GM18873 (cell line): ENCODE measurements at regions not wholly inside any gene's neighbourhood (a gene's known extent, or its start where the extent isn't known, plus 50 kb on each side); places are given as distances from the start of the nearest gene placed in this dataset.

Source experiments
- ATAC-seq: cut with Tn5 transposase; IDR thresholded peaks from one replicate; pipeline ENCODE4 v1.9.1; 2021; ENCODE audit warnings: mild to moderate bottlenecking, moderate library complexity, moderate number of reproducible peaks; ENCODE audit not compliant: unreplicated experiment, low FRiP score

DNA sequence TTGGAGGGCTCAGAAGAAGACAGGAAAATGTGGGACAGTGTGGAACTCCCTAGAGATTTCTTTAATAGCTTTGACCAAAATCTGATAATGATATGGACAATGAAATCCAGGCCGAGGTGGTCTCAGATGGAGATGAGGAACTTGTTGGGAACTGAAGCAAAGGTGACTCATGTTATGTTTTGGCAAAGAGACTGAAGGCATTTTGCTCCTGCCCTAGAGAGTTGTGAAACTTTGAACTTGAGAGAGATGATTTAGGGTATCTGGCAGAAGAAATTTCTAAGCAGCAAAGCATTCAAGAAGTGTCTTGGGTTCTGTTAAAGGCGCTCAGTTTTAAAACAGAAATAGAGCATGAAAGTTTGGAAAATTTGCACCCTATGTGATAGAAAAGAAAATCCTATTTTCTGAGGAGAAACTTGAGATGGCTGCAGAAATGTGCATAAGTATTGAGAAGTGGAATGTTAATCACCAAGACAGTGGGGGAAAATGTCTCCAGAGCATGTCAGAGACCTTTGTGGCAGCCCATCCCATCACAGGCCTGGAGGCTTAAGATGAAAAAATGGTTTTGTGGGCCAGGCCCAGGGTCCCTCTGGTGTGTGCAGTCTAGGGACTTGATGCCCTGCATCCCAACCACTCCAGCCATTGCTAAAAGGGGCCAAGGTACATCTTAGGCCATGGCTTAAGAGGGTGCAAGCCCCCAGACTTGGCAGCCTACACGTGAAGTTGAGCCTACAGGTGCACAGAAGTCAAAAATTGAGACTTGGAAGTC lies 463.7 kb upstream of the TLE4 start:
- ATAC-seq = no peak

DNA sequence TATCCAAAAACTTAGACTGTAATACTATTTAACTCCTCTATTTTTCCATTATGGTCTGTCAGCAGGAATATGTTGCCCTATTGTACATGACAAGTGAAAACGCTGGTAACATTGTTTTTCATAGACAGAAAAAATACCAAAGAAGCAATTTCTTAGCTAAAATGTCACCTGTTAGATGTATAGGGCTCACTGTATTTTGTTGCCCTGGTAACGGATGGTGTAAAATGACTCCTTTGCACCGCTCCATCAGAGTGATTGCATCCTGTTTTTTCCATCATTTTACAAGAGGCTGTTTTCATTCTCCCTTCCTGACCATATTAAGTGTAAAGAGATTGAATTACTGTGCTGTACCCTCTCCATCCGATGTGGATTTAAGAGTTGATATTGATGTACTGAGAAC lies 460.1 kb upstream of the TLE4 start:
- ATAC-seq = no peak

DNA sequence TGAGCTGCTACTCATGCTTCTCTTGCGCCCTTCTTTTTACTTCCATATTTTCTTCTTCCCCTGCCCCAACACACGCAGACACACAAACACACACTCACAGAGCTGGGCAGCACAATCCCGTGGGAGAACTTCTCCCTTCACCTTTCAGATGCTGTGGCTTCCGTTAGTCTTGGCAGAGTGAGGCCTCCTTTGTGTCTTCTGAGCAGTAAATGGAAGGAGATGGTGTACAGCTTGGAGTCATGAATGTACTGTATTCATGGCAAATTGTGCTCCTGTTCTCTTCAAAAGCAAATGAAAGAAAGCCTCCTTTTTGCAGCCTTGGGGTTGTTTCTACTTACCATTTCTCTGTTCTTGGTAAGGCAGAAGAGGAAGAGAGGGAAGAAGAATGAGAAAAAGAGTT lies 456.6 kb upstream of the TLE4 start:
- no peak for ATAC-seq

DNA sequence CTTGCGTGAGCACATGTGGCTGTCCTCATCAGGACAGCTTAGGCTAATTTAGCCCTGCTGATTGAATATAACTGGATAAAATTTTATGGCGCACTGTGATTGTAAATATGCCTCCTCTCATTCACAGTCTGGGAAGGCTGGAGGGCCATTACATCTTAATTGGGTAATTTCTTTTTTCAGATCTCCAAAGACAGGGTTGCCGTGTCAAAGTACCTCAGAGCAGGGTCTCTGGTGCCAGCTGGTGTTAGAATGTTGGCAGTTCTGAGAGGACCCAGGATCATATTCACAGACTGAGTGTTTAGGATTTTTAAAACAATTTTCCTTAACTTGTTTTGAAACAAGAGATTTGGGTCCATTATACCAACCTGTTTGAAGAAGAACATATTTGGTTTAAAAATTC lies 455.7 kb upstream of the TLE4 start:
- no peak for ATAC-seq

DNA sequence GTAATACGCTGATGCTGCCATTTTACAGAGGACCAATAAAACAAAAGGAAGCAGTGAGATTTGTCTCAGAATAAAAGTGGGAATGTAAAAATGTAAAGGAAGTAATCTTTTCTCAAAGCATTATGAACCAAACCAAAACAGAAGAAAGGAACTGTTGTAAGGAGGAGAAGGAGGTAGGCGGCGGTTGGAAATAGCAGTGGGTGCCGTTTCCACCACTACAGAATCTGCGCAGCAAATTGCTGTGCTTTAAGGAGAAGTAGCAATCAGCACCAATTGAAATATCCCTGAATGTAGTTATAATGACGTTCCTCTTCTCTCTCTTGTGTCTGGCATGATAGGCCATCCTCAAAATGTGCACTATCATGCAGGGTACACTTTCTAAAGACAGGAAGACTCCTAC lies 455.1 kb upstream of the TLE4 start:
- ATAC-seq = no peak

DNA sequence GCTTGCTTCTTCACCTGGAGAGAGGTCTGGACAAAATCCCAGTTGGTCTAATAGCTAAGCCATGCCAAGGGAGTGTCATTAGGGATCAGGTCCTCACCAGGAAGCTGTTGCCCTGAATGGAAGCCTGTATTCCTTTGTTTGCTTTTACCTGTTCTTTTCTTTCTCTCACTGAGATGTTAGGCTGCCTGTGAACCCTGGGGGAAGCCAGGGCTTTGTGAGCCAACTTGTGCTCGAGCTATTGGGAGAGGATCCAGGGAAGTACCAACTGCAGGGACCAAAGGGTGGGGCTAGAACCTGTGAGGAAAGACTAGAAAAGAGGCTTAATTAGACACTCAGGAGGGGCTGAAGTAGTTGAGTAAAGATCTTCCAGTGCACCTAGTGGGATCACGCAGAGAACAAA lies 451.2 kb upstream of the TLE4 start:
- ATAC-seq = no peak

DNA sequence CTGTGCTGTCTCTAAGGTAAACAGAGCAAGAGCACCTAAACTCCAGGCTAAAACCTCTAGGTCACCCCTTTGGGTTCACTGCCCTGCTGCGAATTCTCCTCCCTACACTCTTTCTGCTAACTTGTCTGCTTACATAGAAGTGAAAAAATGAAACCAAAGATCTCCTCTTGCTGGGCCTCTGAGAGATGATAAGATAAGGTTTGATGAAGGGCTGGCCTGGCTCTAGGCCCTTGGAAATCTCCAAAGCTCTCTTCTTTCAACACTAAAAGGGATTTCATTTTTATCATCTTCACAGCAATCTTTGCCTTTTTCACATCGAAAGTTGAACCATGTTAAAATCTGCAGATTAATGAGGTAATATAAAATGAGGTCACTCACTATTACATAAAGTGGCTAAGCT lies 450.8 kb upstream of the TLE4 start:
- no peak for ATAC-seq

DNA sequence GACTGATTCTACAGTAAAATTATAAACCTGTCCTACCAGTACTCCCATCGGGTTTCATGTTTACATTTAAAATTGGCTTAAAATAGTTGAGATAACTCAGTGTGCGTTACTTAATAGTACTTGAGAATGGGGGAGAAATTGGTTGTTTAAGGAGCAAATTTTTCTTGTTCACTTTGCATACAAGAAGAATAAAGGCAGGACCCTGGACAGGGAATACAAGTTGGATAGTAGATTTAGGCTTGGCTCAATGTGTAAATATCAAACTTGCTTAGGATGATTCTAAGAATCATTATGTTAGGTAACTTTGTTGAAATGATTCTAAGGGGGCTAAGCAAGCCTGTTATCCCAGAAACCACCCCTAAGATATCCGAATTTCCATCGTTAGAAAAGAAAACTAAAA lies 448.4 kb upstream of the TLE4 start:
- ATAC-seq = no peak

DNA sequence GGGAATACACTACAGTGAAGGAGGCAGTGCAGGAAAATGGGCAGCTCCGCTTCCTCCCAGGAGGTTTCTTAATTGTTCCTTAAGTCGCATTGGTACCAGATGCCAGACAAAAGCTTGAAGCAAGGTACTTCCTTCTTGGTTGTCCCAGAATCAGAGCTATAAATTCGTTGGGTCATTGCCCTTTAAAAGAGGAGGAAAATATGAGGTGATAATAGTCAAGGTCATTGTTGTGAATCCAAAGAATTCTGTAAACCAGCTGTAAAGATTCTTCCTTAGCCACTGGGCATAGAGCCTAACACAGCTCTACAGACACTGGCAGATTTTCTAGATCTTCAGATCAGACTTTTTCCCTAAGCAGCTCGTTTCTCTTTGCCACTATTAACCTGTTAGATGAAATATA lies 444.1 kb upstream of the TLE4 start:
- ATAC-seq = no peak

DNA sequence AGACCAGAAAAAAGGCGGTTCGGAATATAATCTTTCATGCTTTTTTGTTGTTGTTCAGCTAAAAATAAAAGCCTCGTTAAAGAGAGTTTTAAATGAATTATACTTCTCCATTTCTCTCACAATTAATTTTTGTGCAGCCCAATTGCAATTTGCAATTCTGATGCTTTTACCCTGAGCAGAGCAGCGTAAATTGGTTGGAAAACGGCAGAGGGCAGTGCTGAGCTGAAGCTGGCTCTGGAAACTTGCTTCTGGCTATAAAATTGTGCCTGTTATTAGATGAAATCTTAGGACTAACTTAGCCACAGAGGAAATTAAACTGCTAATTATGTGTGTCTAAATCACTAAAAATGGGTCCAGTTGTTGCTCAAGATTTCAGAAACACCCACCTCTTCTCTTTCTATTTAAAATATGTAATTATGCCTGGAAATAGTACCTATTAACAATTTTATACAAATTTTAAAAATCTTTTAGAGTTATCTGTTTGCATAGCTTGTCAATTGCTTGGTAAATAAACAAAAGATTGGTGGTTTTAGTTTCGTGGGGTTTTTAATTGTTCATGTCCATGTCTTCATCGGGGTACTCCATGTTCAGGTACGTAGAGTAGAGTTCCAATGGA lies 441.8 kb upstream of the TLE4 start:
- ATAC-seq = no peak

DNA sequence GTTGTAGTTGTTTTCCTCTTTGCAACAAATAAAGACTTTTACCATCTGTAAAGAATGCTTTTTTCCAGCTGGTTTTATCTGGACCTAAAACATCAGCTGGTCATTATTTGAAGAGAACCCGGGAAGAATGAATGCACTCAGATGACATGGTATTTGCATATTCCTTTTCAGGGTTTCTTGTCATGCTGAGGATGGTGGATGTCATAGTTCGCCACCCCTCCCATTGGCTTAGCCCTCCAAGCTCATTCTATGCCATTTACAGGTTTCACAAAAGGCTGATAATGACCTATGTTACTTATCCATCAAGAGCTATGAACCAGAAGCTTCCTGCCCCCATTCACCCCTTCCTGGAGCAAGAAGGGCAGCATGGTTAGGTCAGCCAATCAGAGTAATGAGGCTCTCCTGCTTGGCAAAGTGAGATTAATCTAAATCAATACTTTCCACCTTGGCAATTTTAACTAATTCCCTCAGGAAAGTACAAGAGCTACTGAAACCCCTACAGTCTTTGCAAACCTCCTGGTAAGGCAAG lies 440.5 kb upstream of the TLE4 start:
- ATAC-seq = no peak

DNA sequence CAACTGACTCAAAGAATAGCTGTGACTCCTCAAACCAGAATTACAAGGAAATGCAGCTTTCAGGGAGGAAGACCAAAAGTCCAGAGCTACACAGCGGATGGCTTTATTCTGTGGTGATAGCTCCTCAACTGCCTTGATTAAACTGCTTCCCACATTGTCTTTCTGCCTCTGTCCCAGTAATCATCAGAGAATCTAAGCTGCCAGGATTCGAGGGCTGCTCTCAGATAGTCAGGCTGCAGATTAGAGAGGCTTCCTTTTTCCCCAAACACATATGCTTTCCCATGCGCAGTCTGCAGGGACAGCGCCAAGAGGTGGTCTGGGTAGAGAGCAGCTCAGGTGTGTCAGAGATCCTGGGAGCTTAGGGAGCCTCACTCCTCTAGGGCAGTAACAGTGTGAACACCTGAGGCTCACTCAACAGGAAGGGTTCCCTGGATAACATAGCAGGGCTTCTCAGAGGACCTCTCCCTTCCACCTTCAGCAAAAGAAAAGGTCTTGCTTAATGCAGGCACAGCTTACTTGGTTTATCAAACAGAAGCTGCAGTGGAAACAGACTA lies 439.9 kb upstream of the TLE4 start:
- no peak for ATAC-seq

DNA sequence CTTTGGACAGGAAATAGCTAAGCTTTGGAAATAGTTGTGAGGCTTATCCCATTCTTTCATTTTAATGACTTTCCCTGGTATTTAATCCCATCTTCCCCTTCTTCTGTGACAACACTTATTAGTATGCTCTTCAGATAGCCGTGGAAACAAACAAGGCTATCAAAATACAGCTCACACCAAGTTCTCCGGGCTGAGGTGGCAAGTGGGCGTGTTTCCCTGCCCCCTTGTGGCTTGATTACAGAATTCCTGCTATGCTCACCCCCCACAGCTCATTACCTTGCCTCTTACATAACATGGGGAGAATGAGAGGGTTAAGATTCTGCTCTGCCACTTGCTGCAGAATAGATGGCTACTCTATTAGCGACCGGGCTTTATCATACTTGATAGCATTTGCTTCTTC lies 437.1 kb upstream of the TLE4 start:
- ATAC-seq = no peak

DNA sequence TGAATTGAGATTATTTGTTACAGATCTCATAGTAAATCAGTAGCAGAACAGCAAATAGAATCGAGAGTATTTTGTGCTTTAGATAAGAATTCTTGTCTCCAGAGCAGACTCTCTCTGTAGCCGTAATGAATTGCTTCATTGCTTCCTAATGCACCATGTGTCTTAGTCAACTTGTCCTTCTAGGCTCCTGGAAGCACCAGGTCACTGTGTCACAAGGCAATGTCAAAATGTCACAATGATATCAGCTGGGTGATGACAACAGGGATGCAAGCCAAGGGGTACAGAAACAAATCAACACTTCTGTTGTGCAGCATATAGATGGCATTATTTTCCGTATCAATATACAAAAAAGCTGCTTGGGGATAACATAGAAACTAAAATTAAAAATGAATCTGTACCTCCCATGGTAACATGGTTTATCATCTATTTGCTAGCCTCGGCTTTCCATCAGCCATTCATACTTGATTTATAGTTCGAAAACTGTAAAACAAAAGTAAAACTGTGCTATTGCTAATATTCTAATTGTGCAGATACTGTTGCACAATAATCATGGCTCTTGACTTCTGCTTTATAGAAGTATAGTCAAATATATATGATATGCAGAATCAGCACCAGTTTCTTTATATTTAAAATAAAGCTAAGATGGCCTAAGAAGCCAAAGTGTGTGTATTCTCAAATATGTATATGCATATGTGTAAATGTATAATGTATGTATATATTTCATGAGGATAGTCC lies 435.9 kb upstream of the TLE4 start:
- ATAC-seq = no peak

DNA sequence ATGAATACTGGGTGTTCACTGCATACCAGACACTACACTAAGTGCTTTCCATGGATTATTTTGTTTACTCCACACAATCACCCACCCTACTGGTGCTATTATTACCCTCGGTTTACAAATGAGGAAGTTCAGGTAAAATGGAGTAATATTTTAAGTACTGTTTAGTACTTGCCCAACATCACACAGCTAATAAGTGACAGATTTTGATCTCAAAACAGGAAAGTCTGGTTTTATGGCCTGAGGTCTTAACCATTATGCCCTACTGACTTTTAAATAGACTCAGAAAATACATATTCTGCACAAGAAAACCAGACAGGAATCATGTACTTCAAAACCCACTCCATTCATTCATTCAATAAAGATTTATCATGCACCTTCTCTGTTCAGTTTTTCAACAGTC lies 431.0 kb upstream of the TLE4 start:
- no peak for ATAC-seq

DNA sequence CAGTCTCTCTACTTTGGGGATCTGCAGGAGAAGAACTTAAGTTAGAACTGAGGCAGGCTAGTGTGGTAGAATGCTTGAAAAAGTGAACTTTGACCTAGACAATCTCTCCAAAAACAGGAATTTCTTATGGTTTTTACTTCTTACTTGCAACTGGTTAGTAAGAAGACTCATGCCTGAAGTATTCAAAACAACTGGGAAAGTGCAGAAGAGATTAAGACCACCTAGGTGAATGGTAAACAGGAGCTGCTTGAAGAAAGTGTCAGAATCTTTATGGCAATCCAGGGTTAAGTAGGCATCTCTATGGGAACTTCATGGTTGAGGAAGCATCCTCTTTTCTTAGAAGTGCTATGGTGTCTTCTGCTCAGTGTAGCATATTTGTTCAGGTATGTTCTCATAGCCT lies 428.6 kb upstream of the TLE4 start:
- ATAC-seq = no peak

DNA sequence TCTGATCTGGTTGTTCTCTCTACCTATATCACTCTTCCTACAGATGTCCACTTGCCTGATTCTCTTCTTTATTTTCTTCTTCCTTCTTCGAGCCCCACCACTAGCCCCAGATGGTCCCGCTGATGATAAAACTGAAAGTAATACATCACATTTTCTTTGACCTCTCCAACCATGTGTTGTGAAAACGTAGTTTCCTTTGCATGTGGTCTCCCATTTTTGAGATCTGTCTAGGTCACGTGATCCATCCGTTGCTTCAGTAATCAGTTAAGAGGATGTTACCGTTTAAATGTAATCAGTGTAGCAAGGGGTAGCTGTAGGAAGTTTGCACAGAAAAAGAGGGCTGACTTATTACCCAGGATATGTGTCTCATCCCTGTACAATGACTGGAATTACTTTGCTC lies 426.3 kb upstream of the TLE4 start:
- no peak for ATAC-seq

DNA sequence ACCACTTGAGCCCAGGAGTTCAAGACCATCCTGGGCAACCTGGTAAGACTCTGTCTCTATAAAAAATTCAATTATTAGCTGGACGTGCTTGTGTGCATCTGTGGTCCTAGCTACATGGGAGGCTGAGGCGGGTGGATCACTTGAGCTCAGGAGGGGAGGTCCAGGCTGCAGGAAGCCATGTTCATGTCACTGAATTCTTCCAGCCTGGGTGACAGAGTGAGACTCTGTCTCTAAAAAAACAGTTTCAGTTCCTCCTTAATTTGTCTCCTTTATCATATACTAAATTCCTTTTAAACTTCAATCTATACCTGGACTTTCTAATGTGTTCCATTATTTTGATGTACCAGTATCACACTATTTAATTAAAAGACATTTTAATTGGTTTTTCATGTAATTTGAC lies 422.2 kb upstream of the TLE4 start:
- no peak for ATAC-seq

DNA sequence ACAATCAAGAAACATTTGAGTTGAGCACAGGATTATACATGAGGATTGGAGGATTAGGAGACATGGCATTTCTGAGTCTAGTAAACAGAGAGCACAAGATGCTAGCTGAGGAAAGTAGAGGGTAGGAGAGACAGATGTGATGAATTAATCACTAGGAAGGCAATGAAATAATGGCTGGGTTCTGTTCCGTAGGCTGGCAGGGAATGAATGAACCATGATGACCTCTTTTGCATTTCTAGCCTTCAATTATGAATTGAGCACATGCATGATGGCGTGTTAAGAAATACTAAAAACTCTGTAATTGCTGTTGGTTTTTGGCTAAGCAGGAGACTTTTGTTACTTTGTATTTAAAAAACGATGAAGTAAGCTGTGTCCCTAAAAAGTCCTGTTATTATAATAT lies 420.0 kb upstream of the TLE4 start:
- no peak for ATAC-seq

DNA sequence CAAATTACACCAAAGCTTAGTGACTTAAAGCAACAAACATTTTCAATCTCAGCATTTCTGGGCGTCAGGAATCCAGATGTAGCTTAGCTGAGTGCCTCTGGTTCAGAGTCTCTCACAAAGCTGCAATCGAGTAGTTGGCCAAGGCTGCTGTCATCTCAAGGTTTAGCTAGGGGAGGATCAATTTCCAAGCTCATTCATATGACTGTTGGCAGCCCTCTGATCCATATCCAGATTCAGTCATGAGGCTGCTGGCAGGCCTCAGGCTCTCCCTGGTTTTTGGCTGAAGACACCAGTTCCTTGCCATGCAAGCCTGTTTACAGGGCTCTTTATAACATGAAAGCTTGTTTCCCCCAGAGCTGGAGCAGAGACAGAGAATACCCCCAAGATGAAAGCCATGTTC lies 419.5 kb upstream of the TLE4 start:
- ATAC-seq = no peak

DNA sequence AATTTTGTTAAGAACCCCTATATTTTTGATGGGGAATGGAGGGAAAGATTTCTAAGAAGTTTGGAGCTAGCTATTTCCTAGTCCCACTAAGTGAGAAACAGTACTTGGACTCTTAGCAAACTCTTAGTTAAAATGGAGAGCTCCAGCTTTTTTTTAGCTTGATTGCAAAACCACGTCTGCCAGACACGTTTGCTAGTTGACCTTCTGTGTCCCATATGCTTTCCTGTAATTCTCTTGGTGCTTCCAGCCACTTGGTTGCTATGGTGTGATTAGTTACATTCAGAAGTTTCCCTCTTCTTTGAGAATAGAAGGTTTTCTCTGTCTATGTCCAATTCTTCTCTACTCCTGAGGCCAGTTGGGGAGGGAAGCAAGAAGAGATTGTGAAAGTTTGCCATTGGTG lies 417.0 kb upstream of the TLE4 start:
- ATAC-seq = no peak
